Loucy (cell line): ENCODE measurements at regions not wholly inside any gene's neighbourhood (a gene's known extent, or its start where the extent isn't known, plus 50 kb on each side); places are given as distances from the start of the nearest gene placed in this dataset.

Source experiments
- EZH2phosphoT487 ChIP-seq: fragments of 200-600 bp; IDR thresholded peaks from 2 replicates; pipeline ENCODE4 v1.6.1; 2018; ENCODE audit warnings: antibody characterized with exemption, mild to moderate bottlenecking, moderate library complexity, borderline replicate concordance
- TF ChIP-seq, protein P1 (sequence below): fragments of 200-600 bp; sonication (generic); conservative IDR thresholded peaks from 2 replicates; pipeline ENCODE4 v1.5.1; 2014; ENCODE audit warnings: mild to moderate bottlenecking, antibody characterized with exemption, low read length

GRCh38 chr18:44589693-44590355 is 90.9 kb upstream of the SETBP1 start:
- TF ChIP-seq, protein P1, sequence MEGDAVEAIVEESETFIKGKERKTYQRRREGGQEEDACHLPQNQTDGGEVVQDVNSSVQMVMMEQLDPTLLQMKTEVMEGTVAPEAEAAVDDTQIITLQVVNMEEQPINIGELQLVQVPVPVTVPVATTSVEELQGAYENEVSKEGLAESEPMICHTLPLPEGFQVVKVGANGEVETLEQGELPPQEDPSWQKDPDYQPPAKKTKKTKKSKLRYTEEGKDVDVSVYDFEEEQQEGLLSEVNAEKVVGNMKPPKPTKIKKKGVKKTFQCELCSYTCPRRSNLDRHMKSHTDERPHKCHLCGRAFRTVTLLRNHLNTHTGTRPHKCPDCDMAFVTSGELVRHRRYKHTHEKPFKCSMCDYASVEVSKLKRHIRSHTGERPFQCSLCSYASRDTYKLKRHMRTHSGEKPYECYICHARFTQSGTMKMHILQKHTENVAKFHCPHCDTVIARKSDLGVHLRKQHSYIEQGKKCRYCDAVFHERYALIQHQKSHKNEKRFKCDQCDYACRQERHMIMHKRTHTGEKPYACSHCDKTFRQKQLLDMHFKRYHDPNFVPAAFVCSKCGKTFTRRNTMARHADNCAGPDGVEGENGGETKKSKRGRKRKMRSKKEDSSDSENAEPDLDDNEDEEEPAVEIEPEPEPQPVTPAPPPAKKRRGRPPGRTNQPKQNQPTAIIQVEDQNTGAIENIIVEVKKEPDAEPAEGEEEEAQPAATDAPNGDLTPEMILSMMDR: no peak
- no peak for TF ChIP-seq EZH2phosphoT487
